Panc1 (cell line): ENCODE measurements at regions not wholly inside any gene's neighbourhood (a gene's known extent, or its start where the extent isn't known, plus 50 kb on each side); places are given as distances from the start of the nearest gene placed in this dataset.

Source experiments
- ATAC-seq: fragments of 200-7000 bp; cut with Tn5 transposase; 2 replicates; pipeline ENCODE4 v1.9.1; 2020; ENCODE audit warnings: mild to moderate bottlenecking, moderate library complexity
- BruUV-seq: library from RNA; stranded (reverse); fragments of 400-500 nt; replicated peaks from 2 replicates; lab custom pipeline; 2021; lab: Mats Ljungman, UMichigan
- CTCF ChIA-PET: fragments of 300-600 bp; sonication (Branson Sonifier 250); formaldehyde crosslinking; loops from one replicate; lab custom pipeline; 2022; ENCODE audit warnings: antibody characterized with exemption; lab: Charles Lee
- POLR2A ChIA-PET: fragments of 300-600 bp; sonication (Branson Sonifier 250); formaldehyde crosslinking; loops from one replicate; lab custom pipeline; 2022; ENCODE audit warnings: antibody characterized with exemption; lab: Charles Lee
- DNase-seq: peaks from one replicate; pipeline ENCODE4 v3.0.0-alpha.2; 2010; ENCODE audit warnings: low read depth, low spot score
- H3K27ac ChIP-seq: 2 replicates; pipeline ENCODE4 v1.5.1; 2011; ENCODE audit warnings: mild to moderate bottlenecking, low read length, inconsistent platforms
- H3K27me3 ChIP-seq: fragments of 200-500 bp; sonication (Bioruptor generic); 2 replicates; pipeline ENCODE4 v1.6.0; 2014; ENCODE audit warnings: low read length, inconsistent platforms; ENCODE audit not compliant: control insufficient read depth, insufficient read depth
- H3K36me3 ChIP-seq: fragments of 200-500 bp; sonication (Bioruptor generic); 2 replicates; pipeline ENCODE4 v1.5.1; 2014; ENCODE audit warnings: inconsistent platforms, mild to moderate bottlenecking, low read length, moderate library complexity; ENCODE audit not compliant: control insufficient read depth, insufficient read depth
- H3K4me1 ChIP-seq: 2 replicates; pipeline ENCODE4 v1.5.1; 2011; ENCODE audit warnings: inconsistent platforms, mild to moderate bottlenecking, low read length, moderate library complexity; ENCODE audit not compliant: control insufficient read depth, insufficient read depth
- H3K4me3 ChIP-seq, 2 experiments: 2 replicates each; pipeline ENCODE4 v1.5.1; 2011 to 2012; ENCODE audit warnings: low read depth in 2 of 2, low read length in 2 of 2, mild to moderate bottlenecking in 2 of 2, inconsistent platforms in 1 of 2, moderate library complexity in 1 of 2
- H3K9me3 ChIP-seq: fragments of 200-500 bp; sonication (Bioruptor generic); 2 replicates; pipeline ENCODE4 v1.5.1; 2014; ENCODE audit warnings: low read depth, mild to moderate bottlenecking, inconsistent platforms, low read length, moderate library complexity; ENCODE audit not compliant: control insufficient read depth, insufficient read depth
- CTCF ChIP-seq: fragments of 450-650 bp; IDR thresholded peaks from 2 replicates; pipeline ENCODE4 v1.5.1; 2017; ENCODE audit warnings: mild to moderate bottlenecking
- POLR2AphosphoS5 ChIP-seq: IDR thresholded peaks from 2 replicates; pipeline ENCODE4 v1.6.1; 2012; ENCODE audit warnings: mild to moderate bottlenecking, low read depth, low read length, moderate library complexity
- REST ChIP-seq, 2 experiments: IDR thresholded peaks; 2 replicates each; pipeline ENCODE4 v1.6.1; 2011 to 2012; ENCODE audit warnings: low read depth in 2 of 2, control low read depth in 1 of 2, low read length in 1 of 2, mild to moderate bottlenecking in 1 of 2, moderate library complexity in 1 of 2; ENCODE audit not compliant: insufficient read depth in 1 of 2
- SIN3A ChIP-seq: IDR thresholded peaks from 2 replicates; pipeline ENCODE4 v1.6.1; 2012; ENCODE audit warnings: low read depth, mild to moderate bottlenecking, low read length, moderate library complexity, borderline replicate concordance; ENCODE audit not compliant: insufficient read depth
- TCF7L2 ChIP-seq: IDR thresholded peaks from 2 replicates; pipeline ENCODE4 v1.6.1; 2011; ENCODE audit warnings: mild to moderate bottlenecking, low read depth, low read length, inconsistent platforms
- in situ Hi-C: cut with HindIII; loops from 2 replicates; pipeline ENCODE4 v1.10.0; 2016; ENCODE audit warnings: low sequenced_read_pairs, low pct_unique_long_range_greater_than_20kb
- intact Hi-C: fragments of 100-400 bp; cut with micrococcal nuclease; formaldehyde crosslinking; loops from one replicate; pipeline ENCODE4 v1.10.0; 2022; ENCODE audit not compliant: unreplicated experiment

- Histone ChIP-seq H3K27me3 (peaks cover 18% of the 10 kb centered on the region; the same call in 1 of the 2 replicates), H3K27ac (no peak overlapping the region), H3K9me3 (no peaks in the 10 kb centered on the region), H3K4me1 (no peaks in the 10 kb centered on the region), H3K4me3 (no peak overlapping the region), H3K36me3 (no peaks in the 10 kb centered on the region)
- ChIA-PET CTCF (no interaction called here), POLR2A (no interaction called here)
- ATAC-seq (no peak), DNase-seq (no peak)
- BruUV-seq, result no TSS peak
- in situ Hi-C loops, result no loop called here
- TF ChIP-seq TCF7L2 (no peak), CTCF (no peak), SIN3A (no peak), POLR2AphosphoS5 (no peak), REST (IDR thresholded peaks at IDR 0.05; ENCODE audit: insufficient read depth in 1 of 2, low read depth in 2 of 2, low read length in 1 of 2) (no peak)
- intact Hi-C loops, result no loop called here
Observed at GRCh38 chr1:38724160-38725131, 135.1 kb downstream of the RRAGC start.

- intact Hi-C loops (no loop called here), in situ Hi-C loops (no loop called here)
- no peak for DNase-seq
- Histone ChIP-seq H3K27me3 (peaks cover 8% of the 10 kb centered on the region), H3K27ac (no peak overlapping the region), H3K4me3 (no peak overlapping the region), H3K9me3 (no peaks in the 10 kb centered on the region), H3K4me1 (no peaks in the 10 kb centered on the region), H3K36me3 (no peaks in the 10 kb centered on the region)
- no peak for ATAC-seq
- no TSS peak for BruUV-seq
- TF ChIP-seq TCF7L2 (no peak), POLR2AphosphoS5 (no peak), CTCF (no peak), SIN3A (no peak), REST (IDR thresholded peaks at IDR 0.05; ENCODE audit: insufficient read depth in 1 of 2, low read depth in 2 of 2, low read length in 1 of 2) (no peak)
- ChIA-PET CTCF (no interaction called here), POLR2A (no interaction called here)
Observed at GRCh38 chr1:38721816-38722215, 137.8 kb downstream of the RRAGC start.
